GM18909 (cell line): ENCODE measurements at regions not wholly inside any gene's neighbourhood (a gene's known extent, or its start where the extent isn't known, plus 50 kb on each side); places are given as distances from the start of the nearest gene placed in this dataset.

Experiments
- ATAC-seq: cut with Tn5 transposase; IDR thresholded peaks from one replicate; pipeline ENCODE4 v1.9.1; 2021; ENCODE audit warnings: mild to moderate bottlenecking; ENCODE audit not compliant: unreplicated experiment, poor library complexity

GRCh38 chr20:21812379-21812778 is 106.9 kb downstream of the PAX1 start:
- ATAC-seq, result no peak

GRCh38 chr20:21809961-21810523 is 104.6 kb downstream of the PAX1 start:
- ATAC-seq, result no peak

- peak; percentile 53 for ATAC-seq
Observed at GRCh38 chr20:21808863-21809664, 103.6 kb downstream of the PAX1 start.

- ATAC-seq, result no peak
Observed at GRCh38 chr20:21808139-21808538, 102.7 kb downstream of the PAX1 start.

- no peak for ATAC-seq
Observed at GRCh38 chr20:21804802-21805201, 99.3 kb downstream of the PAX1 start.

- no peak for ATAC-seq
Observed at GRCh38 chr20:21801193-21801592, 95.7 kb downstream of the PAX1 start.

GRCh38 chr20:21798384-21798783 is 92.9 kb downstream of the PAX1 start:
- no peak for ATAC-seq

GRCh38 chr20:21796059-21796458 is 90.6 kb downstream of the PAX1 start:
- no peak for ATAC-seq

- no peak for ATAC-seq
Observed at GRCh38 chr20:21788082-21788481, 82.6 kb downstream of the PAX1 start.

- ATAC-seq, result no peak
Observed at GRCh38 chr20:21781446-21782075, 76.1 kb downstream of the PAX1 start.

GRCh38 chr20:21780528-21780927 is 75.1 kb downstream of the PAX1 start:
- ATAC-seq, result no peak
